Activated T-cell treated with anti-CD3 and anti-CD28 coated beads, Interleukin-2, amount 50 U/mL, for 24 hours (primary cell): ENCODE measurements at regions not wholly inside any gene's neighbourhood (a gene's known extent, or its start where the extent isn't known, plus 50 kb on each side); places are given as distances from the start of the nearest gene placed in this dataset.
"Not testable (repeated sequence)": the region's sequence is repeated elsewhere in the genome, so short reads cannot be mapped to it uniquely, and the experiment has no call there.

Experiments
- DNase-seq: peaks from one replicate; pipeline ENCODE4 v3.0.0-alpha.2; 2020
- H3K27ac Mint-ChIP-seq: 2 replicates; pipeline ENCODE4 v1.8.0; 2020; ENCODE audit warnings: mild to moderate bottlenecking, mixed read lengths
- H3K27me3 Mint-ChIP-seq: 2 replicates; pipeline ENCODE4 v1.8.0; 2020; ENCODE audit warnings: mixed read lengths
- H3K36me3 Mint-ChIP-seq: 2 replicates; pipeline ENCODE4 v1.8.0; 2020; ENCODE audit warnings: low read depth, mixed read lengths
- H3K4me1 Mint-ChIP-seq: 2 replicates; pipeline ENCODE4 v1.8.0; 2020; ENCODE audit warnings: low read depth, mixed read lengths
- H3K4me3 Mint-ChIP-seq: 2 replicates; pipeline ENCODE4 v1.8.0; 2020; ENCODE audit warnings: mild to moderate bottlenecking, moderate library complexity, mixed read lengths
- H3K9me3 Mint-ChIP-seq: 2 replicates; pipeline ENCODE4 v1.8.0; 2020; ENCODE audit warnings: mixed read lengths

DNA sequence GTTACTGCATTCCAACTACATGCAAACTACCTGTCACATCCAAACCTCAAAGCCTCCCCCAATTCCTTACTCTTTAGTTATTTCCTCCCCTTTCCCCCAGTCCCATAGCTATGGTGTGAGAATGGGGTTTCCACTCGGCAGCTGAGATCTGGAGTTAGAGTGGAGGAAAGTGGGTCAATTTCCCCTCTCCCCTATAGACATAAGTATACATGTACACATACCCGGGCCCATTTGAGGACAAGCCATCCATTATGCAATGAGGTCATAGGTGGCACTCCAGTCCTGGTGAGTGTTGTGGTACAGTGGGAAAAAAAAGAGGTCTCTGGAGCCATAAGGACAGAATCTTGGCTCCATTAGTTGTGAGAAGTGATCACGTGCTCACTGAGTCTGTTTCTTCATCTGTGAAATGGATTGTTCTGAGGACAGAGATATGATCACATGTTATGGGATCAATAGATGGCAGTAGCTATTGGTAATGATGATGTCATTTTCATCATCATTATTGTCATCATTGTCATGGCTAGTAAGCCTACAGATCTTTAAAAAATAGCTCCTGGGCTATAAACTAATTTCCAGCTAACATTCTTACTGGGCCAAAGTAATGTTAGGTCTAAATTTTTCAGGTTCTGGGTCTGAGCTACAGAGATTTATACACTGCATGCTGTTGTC is 119.0 kb downstream of the BCL2L11 start:
- Mint-ChIP-seq H3K4me1 (no peaks in the 10 kb centered on the region), H3K27ac (no peak overlapping the region), H3K4me3 (no peak overlapping the region), H3K9me3 (no peaks in the 10 kb centered on the region), H3K36me3 (no peaks in the 10 kb centered on the region), H3K27me3 (no peaks in the 10 kb centered on the region)
- no peak for DNase-seq

DNA sequence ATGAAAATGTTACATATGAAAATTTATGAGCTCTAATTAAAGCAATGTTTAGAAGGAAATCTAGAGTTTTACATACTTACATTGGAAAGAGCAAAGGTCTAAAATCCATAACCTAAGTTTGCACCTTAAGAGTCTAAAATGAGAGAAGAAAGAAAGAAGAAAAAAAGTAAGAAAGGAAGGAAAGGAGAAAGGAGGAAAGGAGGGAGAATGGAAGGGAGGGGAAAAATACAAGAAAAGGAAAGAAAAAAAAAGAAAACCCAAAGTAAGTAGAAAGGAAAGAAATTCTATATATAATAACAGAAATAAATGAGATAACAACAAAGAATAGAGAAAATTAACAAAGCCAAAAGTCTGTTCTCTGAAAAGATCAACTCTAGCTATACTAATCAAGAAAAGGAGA is 122.6 kb downstream of the BCL2L11 start:
- Mint-ChIP-seq H3K36me3 (no peaks in the 10 kb centered on the region), H3K27me3 (no peaks in the 10 kb centered on the region), H3K4me3 (no peak overlapping the region), H3K4me1 (no peaks in the 10 kb centered on the region), H3K9me3 (no peaks in the 10 kb centered on the region), H3K27ac (no peak overlapping the region)
- DNase-seq, result no peak

DNA sequence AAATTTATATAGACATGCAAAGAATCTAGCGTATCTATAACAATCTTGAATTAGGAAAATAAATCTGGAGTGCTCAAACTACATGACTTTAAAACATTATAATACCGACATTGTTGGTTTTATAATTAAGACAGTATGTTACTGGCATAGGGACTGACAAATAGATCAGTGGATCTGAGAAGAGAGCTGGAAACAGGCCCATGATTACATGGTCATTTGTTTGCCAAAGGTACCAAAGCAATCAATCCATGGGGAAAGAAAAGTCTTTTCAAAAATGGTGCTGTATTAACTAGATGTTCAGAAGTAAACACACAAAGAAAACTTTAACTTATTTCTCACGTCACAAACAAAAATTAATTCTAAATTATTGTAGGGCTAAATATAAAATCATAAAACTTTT is 124.2 kb downstream of the BCL2L11 start:
- H3K9me3 Mint-ChIP-seq, result no peaks in the 10 kb centered on the region
- H3K27me3 Mint-ChIP-seq, result no peaks in the 10 kb centered on the region
- H3K27ac Mint-ChIP-seq, result no peak overlapping the region
- DNase-seq, result no peak
- H3K36me3 Mint-ChIP-seq, result no peaks in the 10 kb centered on the region
- no peak overlapping the region for H3K4me3 Mint-ChIP-seq
- H3K4me1 Mint-ChIP-seq, result no peaks in the 10 kb centered on the region

DNA sequence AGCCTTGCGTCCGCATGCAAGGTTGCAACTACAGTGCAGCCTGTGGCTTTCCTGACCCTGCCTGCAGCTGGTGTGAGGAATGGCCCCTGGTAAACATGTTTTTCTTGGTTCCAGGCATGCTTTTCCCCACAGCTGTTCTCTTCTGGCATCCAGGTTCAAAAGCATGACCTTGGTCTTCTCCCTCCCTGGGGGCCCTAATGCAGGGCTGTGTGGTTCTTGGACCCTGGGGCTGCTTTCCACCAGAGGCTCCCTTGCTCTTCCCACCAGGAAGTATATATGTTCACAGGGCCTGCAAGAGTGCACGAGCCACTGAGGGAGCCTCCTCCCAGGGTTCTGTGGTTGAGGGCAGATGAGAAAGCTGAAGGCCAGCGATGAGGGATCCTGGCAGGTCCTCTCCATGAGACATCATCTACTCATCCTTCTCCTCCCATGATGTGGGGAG is 125.9 kb downstream of the BCL2L11 start:
- Mint-ChIP-seq H3K27me3 (peaks cover 2% of the 10 kb centered on the region), H3K4me1 (no peaks in the 10 kb centered on the region), H3K4me3 (no peak overlapping the region), H3K27ac (no peak overlapping the region), H3K9me3 (peaks cover 3% of the 10 kb centered on the region), H3K36me3 (no peaks in the 10 kb centered on the region)
- no peak for DNase-seq

DNA sequence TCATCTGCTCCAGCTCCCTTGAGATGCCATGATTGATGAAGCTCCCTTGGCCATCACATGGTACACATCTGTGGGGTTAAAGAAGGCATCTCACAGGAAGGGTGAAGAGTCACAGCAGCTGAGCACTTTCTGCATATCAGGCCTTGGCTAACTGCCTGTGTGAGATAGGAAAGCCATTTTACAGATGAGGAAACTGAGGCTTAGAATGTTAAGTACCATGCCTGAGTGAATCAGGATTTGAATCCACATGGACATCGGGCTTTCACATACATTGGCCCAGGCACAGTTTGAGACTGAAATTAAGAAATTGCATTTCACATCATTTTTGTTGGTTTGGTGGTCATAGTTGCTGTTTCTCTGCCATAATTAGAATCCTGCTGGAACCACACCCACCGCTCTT is 126.8 kb downstream of the BCL2L11 start:
- no peak overlapping the region for H3K27ac Mint-ChIP-seq
- peaks cover 2% of the 10 kb centered on the region for H3K27me3 Mint-ChIP-seq
- no peak overlapping the region for H3K4me3 Mint-ChIP-seq
- peaks cover 8% of the 10 kb centered on the region for H3K9me3 Mint-ChIP-seq
- no peak for DNase-seq
- H3K4me1 Mint-ChIP-seq, result peaks cover 3% of the 10 kb centered on the region
- H3K36me3 Mint-ChIP-seq, result no peaks in the 10 kb centered on the region

DNA sequence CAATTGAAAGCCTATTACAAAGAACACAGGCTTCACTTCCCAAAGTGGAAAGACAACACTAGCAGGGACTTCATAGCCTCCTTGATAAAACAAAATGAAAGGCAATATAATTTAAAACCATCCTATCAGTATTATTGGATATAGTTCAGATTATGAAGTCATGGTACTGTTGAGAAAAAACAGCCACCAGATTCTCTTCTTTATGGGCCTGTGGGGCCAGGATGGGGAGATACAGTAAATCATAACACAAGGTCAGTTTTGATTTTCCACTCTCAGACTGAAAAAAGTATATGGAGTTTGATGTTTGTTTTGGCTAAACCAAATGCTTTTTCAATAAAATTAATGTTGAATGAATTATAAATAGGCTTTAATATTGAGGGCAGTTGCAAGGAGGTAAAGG is 129.1 kb downstream of the BCL2L11 start:
- DNase-seq, result no peak
- Mint-ChIP-seq H3K36me3 (no peaks in the 10 kb centered on the region), H3K9me3 (peaks cover 8% of the 10 kb centered on the region), H3K27me3 (peaks cover 2% of the 10 kb centered on the region), H3K27ac (no peak overlapping the region), H3K4me1 (peaks cover 6% of the 10 kb centered on the region), H3K4me3 (no peak overlapping the region)

DNA sequence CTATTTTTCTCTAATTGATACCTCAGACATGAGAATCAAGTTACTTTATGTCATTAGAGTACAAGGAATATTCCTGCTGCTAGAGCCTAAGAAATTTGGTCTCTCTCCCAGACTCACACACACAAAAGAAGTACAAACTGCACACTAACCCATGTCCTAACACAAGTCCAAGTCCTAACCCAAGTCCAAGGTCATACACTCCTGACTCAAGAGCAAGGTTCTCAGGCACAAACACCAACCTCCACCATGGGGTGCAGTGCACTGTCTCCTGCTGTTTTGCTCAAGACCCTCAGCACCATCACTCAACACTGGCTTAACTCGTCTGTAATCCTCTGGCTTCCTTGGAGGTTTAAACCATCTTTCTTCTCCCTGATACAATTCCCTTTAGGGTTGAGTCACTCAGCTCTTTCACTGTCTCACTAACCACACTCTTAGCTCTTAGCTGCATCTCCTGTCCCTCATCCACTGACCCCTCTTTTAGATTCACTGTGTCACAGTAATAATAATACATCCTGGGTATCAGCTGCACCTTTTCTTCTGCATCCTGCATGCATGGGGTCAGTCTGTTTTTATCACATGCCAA is 129.8 kb downstream of the BCL2L11 start:
- Mint-ChIP-seq H3K9me3 (peaks cover 8% of the 10 kb centered on the region), H3K4me3 (no peak overlapping the region), H3K36me3 (no peaks in the 10 kb centered on the region), H3K27me3 (peaks cover 2% of the 10 kb centered on the region), H3K4me1 (peaks cover 6% of the 10 kb centered on the region), H3K27ac (no peak overlapping the region)
- no peak for DNase-seq

DNA sequence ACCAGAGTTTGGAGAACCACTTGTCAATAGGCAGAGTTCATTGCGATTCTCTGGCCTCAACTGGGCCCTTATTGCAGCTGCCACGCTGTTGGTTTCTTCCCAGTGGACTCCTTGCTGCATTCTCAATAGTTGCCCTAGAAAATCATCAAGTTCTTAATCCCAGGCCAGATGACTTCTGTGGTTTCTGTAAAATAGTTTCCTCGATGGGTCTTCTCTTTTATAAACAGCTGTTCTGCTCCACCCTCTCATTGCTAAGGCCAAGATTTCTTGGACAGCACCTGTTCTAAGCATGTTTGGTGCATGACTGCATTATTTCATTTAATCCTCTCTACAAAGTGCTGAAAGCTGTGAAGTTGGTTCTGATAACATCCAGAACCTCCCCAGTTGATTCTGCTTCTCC is 131.0 kb downstream of the BCL2L11 start:
- Mint-ChIP-seq H3K4me1 (peaks cover 6% of the 10 kb centered on the region), H3K9me3 (peaks cover 8% of the 10 kb centered on the region), H3K27ac (peak overlapping the region; percentile 55), H3K27me3 (peaks cover 2% of the 10 kb centered on the region), H3K4me3 (no peak overlapping the region), H3K36me3 (no peaks in the 10 kb centered on the region)
- no peak for DNase-seq

DNA sequence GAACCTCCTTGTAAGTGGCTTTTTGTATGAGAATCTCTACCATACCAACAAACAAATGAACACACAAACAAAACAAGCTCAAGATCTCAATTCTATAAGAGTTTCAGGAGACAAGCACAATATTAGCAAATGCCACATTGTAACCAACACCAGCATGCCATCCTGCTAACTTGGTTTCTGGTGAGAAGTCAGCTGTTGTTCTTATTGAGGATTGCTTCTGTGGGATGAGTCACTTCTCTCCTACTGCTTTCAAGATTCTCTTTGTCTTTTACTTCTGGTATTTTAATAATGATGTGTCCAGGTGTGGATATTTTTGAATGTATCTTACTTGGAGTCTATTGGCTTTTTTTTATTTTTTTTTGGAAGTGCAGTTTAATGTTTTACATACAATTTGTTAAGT is 131.7 kb downstream of the BCL2L11 start:
- H3K27me3 Mint-ChIP-seq, result peaks cover 2% of the 10 kb centered on the region

DNA sequence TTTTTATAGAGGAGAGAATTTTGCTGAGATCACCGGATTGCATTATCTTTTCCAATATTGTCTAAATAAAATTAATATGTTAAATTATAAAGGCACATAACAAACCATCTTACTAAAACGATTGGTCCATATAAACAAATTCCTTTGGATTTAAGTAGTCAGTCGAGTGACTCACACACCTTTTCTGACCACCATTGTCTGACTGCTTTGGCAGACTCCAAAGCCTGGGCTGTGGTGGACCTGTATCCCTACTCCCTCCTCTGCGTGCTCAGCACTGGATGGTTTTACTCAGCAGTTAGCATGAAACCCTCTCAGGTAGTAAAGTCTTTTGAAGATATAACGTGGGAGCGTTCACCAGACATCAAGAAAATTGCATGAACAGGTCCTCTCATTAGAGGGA is 134.2 kb downstream of the BCL2L11 start:
- not testable (repeated sequence) for H3K4me3 Mint-ChIP-seq, H3K36me3 Mint-ChIP-seq, H3K27me3 Mint-ChIP-seq, H3K4me1 Mint-ChIP-seq, DNase-seq, H3K27ac Mint-ChIP-seq, H3K9me3 Mint-ChIP-seq

More for the DNA sequence above, 131.7 kb downstream of the BCL2L11 start:
- H3K27ac Mint-ChIP-seq, result no peak overlapping the region
- no peak for DNase-seq
- no peak overlapping the region for H3K4me3 Mint-ChIP-seq
- no peaks in the 10 kb centered on the region for H3K36me3 Mint-ChIP-seq
- peaks cover 6% of the 10 kb centered on the region for H3K4me1 Mint-ChIP-seq
- H3K9me3 Mint-ChIP-seq, result peaks cover 8% of the 10 kb centered on the region

DNA sequence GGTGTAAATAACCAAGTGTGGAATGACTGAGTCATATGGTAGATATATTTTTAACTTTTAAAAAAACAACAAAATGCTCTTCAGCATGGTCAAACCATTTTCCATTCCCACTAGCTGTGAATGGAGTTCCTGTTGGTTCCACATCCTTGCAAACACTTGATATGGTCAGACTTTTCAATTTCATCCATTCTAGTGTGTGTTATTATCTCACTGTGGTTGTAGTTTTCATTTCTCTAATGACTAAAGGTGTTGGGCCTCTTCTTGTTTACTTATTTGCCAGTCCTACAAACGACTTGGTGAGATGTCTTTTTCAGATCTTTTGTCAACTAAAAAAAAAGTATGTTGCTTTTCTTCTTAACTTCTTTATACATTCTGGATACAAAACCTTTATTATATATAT is 135.9 kb downstream of the BCL2L11 start:
- H3K4me3 Mint-ChIP-seq, DNase-seq, H3K27ac Mint-ChIP-seq, H3K4me1 Mint-ChIP-seq, H3K9me3 Mint-ChIP-seq, H3K36me3 Mint-ChIP-seq, H3K27me3 Mint-ChIP-seq: not testable (repeated sequence)

DNA sequence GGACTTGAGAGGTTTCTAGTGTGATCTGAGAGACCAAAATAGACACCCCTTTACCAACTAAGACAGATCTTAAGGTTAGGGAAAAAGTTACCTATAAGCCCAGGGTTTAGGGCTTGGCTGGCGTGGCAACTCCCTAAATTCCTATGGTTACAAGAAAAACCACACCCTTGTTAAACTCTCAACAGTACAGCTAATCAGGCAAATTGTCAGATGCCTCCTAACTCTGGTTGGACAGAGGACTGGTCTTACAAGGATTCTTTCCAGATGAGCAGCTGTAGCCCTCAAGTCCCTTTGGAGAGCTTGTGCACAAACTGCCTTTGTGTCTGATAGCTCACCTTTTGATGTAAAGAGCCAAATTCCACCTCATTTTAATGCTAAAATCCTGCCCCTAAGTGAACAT is 136.9 kb downstream of the BCL2L11 start:
- H3K9me3 Mint-ChIP-seq, H3K4me1 Mint-ChIP-seq, H3K4me3 Mint-ChIP-seq, H3K27me3 Mint-ChIP-seq, H3K27ac Mint-ChIP-seq, DNase-seq, H3K36me3 Mint-ChIP-seq: not testable (repeated sequence)

DNA sequence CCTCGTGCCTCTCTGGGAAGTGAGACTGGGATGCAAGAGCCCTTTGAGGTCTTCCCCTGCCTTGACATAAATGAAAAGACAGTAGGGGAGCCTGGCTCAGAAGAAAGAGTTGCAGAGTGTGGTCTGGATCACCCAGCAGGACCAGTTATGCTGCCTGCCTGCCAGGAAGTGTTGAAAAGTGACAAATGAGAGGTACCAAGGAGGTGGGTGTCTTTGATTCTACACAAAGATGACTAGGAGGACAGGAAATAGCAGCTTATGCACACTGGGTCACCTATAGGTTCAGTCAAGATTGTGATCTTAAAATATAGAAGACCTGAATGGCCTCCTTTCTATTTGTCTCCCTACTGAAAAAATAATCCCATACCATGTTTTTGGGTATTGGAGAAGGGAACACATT is 137.6 kb downstream of the BCL2L11 start:
- H3K27ac Mint-ChIP-seq, DNase-seq, H3K36me3 Mint-ChIP-seq, H3K4me1 Mint-ChIP-seq, H3K4me3 Mint-ChIP-seq, H3K9me3 Mint-ChIP-seq, H3K27me3 Mint-ChIP-seq: not testable (repeated sequence)

DNA sequence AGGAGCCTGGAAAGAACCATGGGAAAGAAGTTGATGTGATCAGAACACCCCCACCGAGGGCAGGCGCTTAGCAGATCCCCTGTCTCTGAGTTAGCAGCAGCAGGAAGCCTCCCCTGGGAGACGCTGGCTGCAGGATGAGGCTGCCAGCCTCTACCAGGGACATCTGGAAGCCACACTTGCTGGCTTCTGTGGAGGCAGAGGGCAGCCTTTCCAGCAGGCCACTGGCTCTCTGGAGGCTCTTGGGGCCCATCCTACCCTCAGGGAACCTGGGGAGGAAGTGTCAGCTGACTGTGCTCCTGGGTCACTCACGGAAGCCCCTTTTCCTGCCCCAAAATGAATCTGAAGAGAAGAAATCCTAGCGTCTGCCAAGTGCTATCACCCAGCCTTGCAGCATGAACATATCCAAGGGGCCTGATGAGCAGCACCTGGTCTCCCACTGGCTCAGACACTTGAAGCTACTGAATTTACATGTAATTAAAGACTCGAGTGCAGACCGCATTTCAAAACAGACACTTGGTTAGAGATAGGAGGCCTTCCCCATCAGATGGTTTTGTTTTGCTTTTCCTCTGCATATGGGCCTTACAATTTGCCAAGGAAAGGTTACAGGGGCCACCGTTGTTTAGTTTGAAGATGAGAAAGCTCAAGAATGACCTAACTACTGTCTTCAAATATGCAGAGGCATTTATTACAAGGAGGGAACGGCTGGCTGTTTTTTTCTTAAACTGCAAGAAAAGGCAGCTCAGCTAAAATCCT is 142.1 kb downstream of the BCL2L11 start:
- DNase-seq, H3K9me3 Mint-ChIP-seq, H3K27ac Mint-ChIP-seq, H3K27me3 Mint-ChIP-seq, H3K36me3 Mint-ChIP-seq, H3K4me1 Mint-ChIP-seq, H3K4me3 Mint-ChIP-seq: not testable (repeated sequence)

DNA sequence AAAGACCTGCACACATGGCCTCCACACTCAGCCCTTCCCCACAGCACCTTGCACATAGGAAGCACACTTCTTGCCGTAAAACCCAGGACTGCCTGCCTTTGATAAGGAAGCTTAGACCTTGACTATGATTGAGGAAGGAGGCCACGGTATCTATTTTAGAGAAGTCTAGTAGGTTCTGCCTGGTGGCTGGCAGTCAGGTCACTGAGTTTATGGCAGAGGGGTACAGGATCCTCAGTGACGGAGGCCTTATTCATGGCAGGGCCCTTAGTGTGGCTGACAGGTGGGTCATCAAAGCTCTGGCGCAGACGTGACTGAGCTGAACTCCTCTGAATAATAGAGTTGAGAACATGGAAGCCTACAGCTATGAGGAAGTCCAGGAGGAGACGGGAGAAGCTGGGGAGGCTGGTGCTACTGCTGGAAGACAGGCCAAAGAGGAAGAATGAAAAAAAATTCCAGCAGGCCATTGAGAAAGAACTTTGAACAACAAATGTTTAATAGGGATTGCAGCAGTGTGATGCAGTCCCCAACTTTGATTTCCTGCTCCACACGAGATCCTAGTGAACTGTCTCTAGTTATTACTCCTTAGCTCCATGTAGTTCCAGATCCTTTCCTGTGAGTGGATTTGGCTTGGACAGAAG is 142.8 kb downstream of the BCL2L11 start:
- H3K4me1 Mint-ChIP-seq, H3K4me3 Mint-ChIP-seq, H3K9me3 Mint-ChIP-seq, DNase-seq, H3K27ac Mint-ChIP-seq, H3K27me3 Mint-ChIP-seq, H3K36me3 Mint-ChIP-seq: not testable (repeated sequence)
